Stomach (tissue), 4 donors: ENCODE measurements at regions not wholly inside any gene's neighbourhood (a gene's known extent, or its start where the extent isn't known, plus 50 kb on each side); places are given as distances from the start of the nearest gene placed in this dataset.

Experiments used
- EP300 ChIP-seq: sonication (generic); formaldehyde crosslinking; IDR thresholded peaks from one replicate; pipeline ENCODE4 v1.6.1; 2017; ENCODE audit warnings: antibody characterized with exemption
- POLR2A ChIP-seq, 4 donors: fragments of 450-650 bp; IDR thresholded peaks; one replicate each; pipeline ENCODE4 v1.6.1; 2016; ENCODE audit warnings: antibody characterized with exemption in 4 of 4, control low read depth in 2 of 4, mild to moderate bottlenecking in 1 of 4, moderate library complexity in 1 of 4
- TF ChIP-seq, protein P1 (sequence below), 7 experiments: fragments of 450-650 bp in 4 of 7; fragments of 200-600 bp in 3 of 7; sonication (generic) in 3 of 7; IDR thresholded peaks; one replicate each; pipeline ENCODE4 v1.5.1; 2016 to 2019; ENCODE audit warnings: antibody characterized with exemption in 7 of 7, control low read depth in 2 of 7, mild to moderate bottlenecking in 1 of 7

GRCh38 chr12:115444346-115444745, 760.4 kb upstream of the TBX3 start:
- TF ChIP-seq, protein P1, sequence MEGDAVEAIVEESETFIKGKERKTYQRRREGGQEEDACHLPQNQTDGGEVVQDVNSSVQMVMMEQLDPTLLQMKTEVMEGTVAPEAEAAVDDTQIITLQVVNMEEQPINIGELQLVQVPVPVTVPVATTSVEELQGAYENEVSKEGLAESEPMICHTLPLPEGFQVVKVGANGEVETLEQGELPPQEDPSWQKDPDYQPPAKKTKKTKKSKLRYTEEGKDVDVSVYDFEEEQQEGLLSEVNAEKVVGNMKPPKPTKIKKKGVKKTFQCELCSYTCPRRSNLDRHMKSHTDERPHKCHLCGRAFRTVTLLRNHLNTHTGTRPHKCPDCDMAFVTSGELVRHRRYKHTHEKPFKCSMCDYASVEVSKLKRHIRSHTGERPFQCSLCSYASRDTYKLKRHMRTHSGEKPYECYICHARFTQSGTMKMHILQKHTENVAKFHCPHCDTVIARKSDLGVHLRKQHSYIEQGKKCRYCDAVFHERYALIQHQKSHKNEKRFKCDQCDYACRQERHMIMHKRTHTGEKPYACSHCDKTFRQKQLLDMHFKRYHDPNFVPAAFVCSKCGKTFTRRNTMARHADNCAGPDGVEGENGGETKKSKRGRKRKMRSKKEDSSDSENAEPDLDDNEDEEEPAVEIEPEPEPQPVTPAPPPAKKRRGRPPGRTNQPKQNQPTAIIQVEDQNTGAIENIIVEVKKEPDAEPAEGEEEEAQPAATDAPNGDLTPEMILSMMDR (IDR thresholded peaks at IDR 0.05), result no peak
- TF ChIP-seq POLR2A (IDR thresholded peaks at IDR 0.05), result no peak
- no peak for TF ChIP-seq EP300
